HG03457 (cell line): ENCODE measurements at regions not wholly inside any gene's neighbourhood (a gene's known extent, or its start where the extent isn't known, plus 50 kb on each side); places are given as distances from the start of the nearest gene placed in this dataset.

Experiments used
- ATAC-seq: cut with Tn5 transposase; IDR thresholded peaks from one replicate; pipeline ENCODE4 v1.9.1; 2021; ENCODE audit warnings: moderate number of reproducible peaks; ENCODE audit not compliant: unreplicated experiment

DNA sequence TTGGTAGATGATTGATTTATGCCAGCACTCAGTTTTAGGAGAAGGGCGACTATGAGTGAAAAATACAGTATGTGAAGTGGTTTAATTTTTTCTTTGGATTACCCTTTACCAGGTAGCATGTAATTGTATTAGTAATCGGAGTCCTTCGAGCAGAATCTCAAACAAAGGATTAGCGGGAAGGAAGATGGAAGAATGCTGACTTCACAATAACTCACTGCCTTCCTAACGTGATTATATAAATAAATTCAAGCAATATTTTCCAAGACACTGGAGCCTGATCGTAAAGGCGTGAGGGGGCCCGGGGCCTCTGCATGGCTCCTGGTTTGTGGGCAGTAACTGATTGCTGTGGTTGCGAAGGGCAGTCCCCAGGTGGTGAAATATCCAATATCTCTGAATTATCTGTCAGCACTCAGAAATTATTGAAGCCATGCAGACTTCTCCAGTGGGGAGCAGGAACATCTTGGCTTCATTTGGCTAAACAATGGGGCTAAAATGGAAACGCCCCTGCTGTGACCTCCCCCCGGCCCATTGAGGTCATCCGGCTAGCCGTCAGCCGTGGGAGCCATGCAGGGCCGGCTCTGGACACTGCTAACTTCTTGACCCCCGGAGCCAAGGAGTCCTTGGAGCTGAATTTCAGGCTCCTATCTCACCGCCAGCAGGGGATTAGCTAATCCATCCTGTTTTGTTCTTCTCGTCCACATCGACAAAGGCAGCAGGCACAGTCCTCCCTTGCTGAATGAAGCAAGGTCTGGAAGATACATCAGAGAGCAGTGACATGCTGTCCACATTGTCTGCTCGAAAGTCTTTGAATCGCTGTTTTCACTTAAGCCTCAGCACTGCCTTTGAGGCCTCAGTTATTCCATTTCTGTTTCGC lies 295.9 kb upstream of the N4BP1 start:
- ATAC-seq, result no peak

DNA sequence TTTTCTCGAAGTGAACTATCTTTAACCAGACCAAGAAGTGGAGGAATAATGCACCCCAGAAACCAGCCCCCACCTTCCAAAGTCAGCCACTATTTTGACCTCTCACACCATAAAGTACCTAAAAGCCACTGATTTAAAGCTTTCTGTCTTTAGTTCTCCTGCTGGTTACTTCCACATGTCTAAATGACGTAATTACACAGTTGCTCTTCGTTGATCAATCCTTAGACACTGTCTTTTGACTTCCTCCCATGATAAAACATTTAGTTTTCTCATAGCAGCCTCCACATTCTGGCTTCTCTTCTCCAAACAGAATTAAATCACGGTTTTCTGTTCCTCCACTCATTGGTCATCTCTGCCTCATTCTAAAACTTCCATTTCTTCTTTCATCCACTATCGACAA lies 294.4 kb upstream of the N4BP1 start:
- no peak for ATAC-seq

- no peak for ATAC-seq
Measured at GRCh38 chr16:48903039-48903438, 293.1 kb upstream of the N4BP1 start.

DNA sequence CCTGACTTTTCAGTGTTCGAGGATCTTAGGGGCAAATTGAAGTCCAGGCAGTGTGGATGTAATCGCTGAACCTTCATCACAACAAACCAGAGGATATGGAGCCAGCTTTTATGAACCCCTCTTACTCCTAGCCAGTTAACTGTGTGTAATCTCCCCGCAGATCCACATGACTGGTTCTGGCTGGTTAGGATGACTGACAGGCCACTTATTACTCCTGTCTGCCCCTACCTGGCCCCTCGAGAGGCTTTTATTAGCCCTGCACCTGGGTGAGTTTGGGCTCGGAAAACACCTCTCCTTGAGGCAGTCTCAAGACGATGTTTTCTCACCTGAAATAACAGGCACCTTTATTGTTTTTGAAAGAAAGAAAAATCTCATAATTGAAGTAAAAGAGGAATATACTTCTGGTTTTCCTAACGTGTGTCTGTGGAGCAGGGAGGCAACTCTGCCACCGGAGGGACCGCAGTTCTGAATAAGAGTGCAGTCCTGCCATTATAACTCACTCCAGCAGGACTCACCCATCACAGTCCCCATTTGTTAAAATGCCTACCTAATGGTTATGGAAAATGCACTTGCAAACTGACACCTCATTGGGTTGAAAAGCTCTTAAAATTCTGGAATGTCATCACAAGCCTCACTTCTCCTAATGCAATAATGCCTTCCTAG lies 291.9 kb upstream of the N4BP1 start:
- no peak for ATAC-seq

DNA sequence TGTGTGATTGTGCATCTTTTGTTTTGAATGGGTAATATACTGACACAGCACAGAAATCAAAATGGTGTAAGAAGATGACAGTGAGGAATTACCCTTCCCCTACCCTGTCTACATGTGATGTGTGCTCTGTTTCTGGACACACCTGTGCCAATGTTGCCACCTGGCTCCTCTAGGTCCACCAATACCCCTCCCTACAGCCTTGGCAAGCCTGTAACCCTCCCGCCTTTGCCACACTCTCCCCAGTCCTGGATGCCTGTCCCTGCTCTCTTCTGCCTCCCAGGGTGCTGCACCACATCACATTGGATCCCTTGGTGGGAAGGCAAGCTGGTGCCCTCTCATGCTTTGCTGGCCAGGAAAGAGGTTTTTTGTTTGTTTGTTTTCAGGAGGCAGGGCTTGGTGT lies 289.5 kb upstream of the N4BP1 start:
- no peak for ATAC-seq

DNA sequence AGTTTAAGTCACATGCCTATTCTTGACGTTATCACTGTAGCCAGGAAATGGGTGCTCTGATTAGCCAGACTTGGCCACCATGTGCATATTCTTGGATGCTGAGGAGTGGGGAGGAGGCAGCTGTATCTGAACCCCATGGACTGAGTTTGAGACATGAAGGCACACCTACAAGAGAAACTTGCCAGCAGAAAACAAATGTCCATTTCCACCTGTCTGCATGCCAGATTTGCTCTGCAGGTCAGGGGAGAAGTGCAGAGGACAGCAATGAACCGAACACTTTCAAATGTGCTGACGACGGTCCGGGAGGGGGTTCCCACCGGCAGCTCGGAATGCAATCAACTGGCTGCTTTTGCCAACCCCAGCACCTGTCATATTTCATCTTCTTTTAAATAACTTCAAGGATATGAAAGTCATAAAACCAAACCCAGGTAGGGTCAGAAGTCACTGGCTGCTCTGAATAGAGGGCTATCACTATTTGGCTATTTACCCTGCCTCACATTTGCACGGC lies 287.8 kb upstream of the N4BP1 start:
- ATAC-seq, result no peak

- ATAC-seq, result no peak
Measured at GRCh38 chr16:48895142-48895541, 285.2 kb upstream of the N4BP1 start.

DNA sequence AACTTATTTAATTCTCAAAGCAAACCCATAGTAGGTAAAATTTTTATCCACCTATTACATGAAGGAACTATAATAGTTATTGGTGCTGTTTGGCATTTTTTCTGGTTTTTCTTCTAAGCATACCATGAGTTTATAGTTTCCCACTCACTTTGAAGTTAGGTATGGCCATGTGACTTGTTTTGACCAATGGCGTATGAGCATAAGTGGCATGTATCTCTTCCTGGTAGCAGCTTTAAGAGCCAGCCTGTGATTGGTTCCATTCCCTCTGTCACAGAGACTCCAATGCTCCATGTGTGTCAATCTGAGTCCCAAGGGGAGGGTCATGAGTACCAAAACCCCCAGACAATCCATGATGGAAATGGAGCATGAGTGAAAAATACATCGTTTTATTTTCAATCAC lies 282.9 kb upstream of the N4BP1 start:
- no peak for ATAC-seq

- ATAC-seq, result no peak
Measured at GRCh38 chr16:48887646-48888210, 277.7 kb upstream of the N4BP1 start.

DNA sequence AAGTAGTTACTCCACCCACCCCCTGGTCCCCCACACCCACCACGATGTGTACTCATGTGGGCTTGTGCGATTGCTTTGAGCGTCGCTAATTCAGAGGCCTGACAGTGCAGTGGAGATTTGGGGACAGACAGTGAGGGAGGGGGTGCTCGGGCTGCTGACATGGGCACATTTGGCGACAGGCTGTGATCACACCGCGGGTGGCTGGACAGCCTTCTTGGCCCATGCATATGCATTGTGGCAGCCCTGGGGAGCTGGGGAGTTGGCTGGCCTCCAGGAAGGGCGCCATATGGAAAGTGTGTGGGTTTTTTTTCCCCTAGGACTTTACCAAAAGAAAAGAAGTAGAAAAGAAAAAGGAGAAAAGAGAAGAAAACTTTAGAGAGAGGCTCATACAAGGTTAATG lies 275.5 kb upstream of the N4BP1 start:
- ATAC-seq, result no peak

DNA sequence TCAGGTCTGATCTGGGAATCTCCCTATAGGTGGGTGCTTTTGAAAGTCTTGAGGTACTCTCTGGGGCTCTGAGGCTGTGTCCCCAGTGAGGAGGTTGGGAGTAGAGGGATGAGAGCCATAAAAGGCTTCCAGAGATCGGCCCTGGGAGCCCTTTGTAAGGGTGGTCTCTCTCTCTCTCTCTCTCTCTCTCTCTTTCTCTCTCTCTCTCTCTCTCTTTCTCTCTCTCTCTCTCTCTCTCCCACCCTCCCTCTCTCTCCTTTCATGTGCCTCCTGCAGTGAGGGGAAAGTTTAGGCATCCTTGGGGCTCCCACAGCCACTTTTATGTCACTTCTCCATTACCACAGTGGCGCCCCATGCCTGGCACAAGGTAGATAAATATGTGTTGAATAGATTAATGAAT lies 271.3 kb upstream of the N4BP1 start:
- no peak for ATAC-seq

- no peak for ATAC-seq
Measured at GRCh38 chr16:48879223-48880122, 269.5 kb upstream of the N4BP1 start.

DNA sequence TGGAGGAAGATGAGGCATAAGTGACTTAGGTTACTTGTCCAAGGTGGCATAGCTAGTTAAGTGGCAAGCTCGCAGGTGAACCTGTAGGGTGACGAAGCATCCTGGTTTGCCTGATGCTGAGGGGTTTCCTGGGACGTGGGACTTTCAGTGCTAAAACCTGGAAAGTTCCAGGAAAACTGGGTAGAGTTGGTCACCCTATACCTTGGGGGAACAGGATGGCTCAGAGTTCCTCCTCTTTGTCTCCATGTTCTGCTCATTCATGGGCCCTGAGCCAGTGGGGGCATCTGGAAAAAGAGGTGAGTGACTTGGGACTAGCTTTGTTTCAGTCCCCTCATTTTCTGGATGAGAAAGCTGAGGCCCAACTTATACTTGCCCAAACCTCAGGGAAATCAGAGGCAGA lies 268.0 kb upstream of the N4BP1 start:
- no peak for ATAC-seq

- no peak for ATAC-seq
Measured at GRCh38 chr16:48870141-48870540, 260.2 kb upstream of the N4BP1 start.

- ATAC-seq, result no peak
Measured at GRCh38 chr16:48865520-48865919, 255.5 kb upstream of the N4BP1 start.

DNA sequence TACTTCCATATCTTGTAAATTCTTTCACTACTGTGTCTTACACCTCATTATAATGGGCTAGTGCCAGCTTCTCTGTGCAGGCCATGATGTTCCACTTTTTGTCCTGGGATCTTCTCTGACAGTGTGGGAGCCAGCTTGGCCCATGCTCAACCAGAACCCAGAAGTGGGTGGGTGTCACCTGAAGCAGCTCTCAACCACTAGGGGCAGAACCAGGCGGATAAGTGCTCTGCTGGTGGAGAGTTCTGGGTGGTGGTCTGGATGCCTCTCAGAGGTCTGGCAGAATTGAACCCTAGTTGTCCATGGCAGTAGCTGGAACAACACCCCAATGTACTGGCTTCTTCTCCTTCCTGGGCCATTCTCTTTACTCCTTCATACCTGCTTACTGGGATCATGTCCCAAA lies 254.1 kb upstream of the N4BP1 start:
- no peak for ATAC-seq

GRCh38 chr16:48862087-48862532 lies 252.1 kb upstream of the N4BP1 start:
- no peak for ATAC-seq

GRCh38 chr16:48860341-48860740 lies 250.4 kb upstream of the N4BP1 start:
- no peak for ATAC-seq

DNA sequence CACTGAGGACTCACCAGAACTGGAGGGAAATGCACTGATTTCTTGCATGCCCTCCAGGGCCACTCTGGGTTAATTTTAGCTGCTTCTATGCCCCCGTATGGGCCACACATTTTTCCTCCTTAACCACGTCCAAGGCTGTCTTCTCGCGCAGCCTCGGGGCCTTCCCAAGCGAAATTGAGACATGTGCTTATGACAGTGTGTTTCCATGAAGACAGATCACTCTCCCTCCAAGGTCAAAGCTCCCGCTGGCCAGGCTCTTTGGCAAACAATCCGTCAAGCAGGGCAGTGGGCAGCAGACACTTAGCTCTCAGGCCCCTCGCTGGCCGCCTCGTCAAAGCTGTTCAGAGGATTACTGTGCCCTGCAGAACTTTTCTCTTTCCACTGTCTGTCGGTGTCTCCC lies 243.0 kb upstream of the N4BP1 start:
- no peak for ATAC-seq

GRCh38 chr16:48852458-48852857 lies 242.5 kb upstream of the N4BP1 start:
- no peak for ATAC-seq
